Hindlimb muscle (tissue), 1 donor: ENCODE measurements at regions not wholly inside any gene's neighbourhood (a gene's known extent, or its start where the extent isn't known, plus 50 kb on each side); places are given as distances from the start of the nearest gene placed in this dataset.
"Not testable (repeated sequence)": the region's sequence is repeated elsewhere in the genome, so short reads cannot be mapped to it uniquely, and the experiment has no call there.

Source experiments
- DNase-seq: peaks from one replicate; pipeline ENCODE4 v3.0.0-alpha.2; 2013

- DNase-seq: no peak
These were observed 53.5 kb upstream of the EPB41L4A start for GRCh38 chr5:112472614-112473013.

DNA sequence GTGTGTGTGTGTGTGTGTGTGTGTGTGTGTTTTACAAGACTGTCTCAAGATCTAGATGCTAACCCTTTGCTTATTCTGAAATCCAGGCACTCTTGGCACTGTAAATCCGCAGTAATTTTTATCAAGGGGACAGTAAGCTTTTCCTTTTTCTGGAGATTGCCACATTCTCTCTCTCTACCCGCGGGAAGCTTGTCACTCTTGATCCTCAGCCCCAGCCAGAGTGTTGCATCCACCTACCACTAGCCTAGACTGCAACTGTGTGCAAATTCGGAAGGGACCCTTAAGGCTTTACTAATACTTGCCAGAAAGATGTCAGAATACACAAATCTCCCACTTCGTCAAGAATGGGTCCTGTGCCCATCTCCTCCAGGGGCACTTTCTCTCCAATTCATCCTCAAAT, 54.9 kb upstream of the EPB41L4A start:
- no peak for DNase-seq

- DNase-seq: no peak
These were observed 56.8 kb upstream of the EPB41L4A start for GRCh38 chr5:112475747-112476365.

- no peak for DNase-seq
These were observed 60.3 kb upstream of the EPB41L4A start for GRCh38 chr5:112479418-112479817.

- DNase-seq: no peak
These were observed 61.4 kb upstream of the EPB41L4A start for GRCh38 chr5:112480501-112480900.

- no peak for DNase-seq
These were observed 64.6 kb upstream of the EPB41L4A start for GRCh38 chr5:112483704-112484103.

- DNase-seq: no peak
These were observed 66.9 kb upstream of the EPB41L4A start for GRCh38 chr5:112485934-112486355.

- no peak for DNase-seq
These were observed 72.2 kb upstream of the EPB41L4A start for GRCh38 chr5:112491257-112491656.

- DNase-seq: peak; percentile 4
These were observed 73.2 kb upstream of the EPB41L4A start for GRCh38 chr5:112492291-112492690.

GRCh38 chr5:112503749-112504501, 84.8 kb upstream of the EPB41L4A start:
- DNase-seq: not testable (repeated sequence)

GRCh38 chr5:112509097-112509496, 90.0 kb upstream of the EPB41L4A start:
- not testable (repeated sequence) for DNase-seq

GRCh38 chr5:112511920-112512319, 92.8 kb upstream of the EPB41L4A start:
- DNase-seq: no peak

- no peak for DNase-seq
These were observed 93.8 kb upstream of the EPB41L4A start for GRCh38 chr5:112512901-112513300.

DNA sequence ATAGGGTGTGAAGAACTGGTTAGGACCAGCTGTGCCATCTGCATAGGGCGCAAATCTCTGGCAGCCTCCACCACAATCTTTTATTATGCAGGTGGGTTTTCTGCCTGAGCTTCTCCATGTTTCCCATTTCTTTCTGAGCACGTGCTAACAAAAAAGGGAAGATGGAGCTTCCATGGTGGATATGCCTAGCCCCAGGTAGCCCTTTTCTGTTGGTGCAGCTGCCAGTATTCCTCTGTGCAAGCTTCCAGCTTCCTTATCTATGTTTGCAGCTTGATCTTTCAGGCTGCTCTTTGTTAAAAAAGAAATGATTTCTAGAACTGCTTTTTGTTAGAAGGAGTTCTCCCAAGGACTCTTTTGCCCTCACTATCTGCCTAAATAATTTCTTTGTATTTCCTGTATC, 95.0 kb upstream of the EPB41L4A start:
- DNase-seq: no peak

GRCh38 chr5:112520474-112520873, 101.4 kb upstream of the EPB41L4A start:
- not testable (repeated sequence) for DNase-seq

- not testable (repeated sequence) for DNase-seq
These were observed 104.0 kb upstream of the EPB41L4A start for GRCh38 chr5:112522891-112523673.

GRCh38 chr5:112523674-112524263, 104.7 kb upstream of the EPB41L4A start:
- DNase-seq: not testable (repeated sequence)

DNA sequence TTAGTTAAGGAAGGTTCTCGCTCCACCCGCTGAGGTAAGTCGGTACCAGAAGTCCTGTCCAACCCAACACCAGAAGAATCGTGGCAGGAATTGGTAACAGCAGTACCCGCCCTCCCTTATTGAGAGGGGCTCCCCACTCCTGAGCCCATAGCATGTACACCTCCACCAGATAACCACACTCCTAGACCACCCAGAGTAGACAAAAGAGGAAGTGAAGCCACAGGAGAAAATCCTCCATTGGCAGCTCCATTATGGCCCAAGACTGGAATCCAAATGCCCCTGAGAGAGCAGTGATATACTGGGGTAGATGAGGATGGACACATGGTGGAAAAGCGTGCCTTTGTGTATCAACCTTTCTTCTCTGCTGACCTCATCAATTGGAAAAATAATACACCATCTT, 106.1 kb upstream of the EPB41L4A start:
- no peak for DNase-seq

DNA sequence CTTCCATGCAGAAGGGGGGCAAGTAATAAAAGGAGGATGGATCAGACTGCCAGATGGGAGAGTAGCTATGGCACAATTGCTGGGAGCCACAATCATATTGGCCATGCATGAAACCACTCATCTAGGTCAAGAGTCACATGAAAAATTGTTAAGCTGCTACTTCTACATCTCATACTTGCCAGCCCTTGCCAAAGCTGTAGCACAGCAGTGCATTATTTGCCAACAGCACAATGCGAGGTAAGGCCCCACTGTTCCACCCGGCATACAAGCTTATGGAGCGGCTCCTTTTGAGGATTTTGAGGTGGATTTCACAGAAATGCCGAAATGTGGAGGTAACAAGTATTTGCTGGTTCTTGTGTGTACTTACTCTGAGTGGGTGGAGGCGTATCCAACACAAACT, 109.9 kb upstream of the EPB41L4A start:
- no peak for DNase-seq

DNA sequence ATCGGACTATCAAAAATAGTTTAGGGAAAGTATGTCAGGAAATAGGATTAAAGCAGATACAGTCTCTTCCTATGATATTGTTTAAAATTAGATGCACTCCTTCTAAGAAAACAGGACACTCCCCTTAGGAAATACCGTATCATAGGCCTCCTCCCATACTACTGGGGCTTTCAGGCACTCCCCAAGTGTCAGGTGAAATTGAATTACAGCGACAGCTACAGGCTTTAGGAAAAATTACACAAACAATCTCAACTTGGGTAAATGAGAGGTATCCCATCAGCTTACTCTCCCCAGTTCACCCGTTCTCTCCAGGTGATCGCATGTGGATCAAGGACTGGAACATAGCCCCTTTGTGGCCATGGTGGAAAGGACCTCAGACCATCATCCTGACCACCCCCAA, 110.4 kb upstream of the EPB41L4A start:
- DNase-seq: no peak

DNA sequence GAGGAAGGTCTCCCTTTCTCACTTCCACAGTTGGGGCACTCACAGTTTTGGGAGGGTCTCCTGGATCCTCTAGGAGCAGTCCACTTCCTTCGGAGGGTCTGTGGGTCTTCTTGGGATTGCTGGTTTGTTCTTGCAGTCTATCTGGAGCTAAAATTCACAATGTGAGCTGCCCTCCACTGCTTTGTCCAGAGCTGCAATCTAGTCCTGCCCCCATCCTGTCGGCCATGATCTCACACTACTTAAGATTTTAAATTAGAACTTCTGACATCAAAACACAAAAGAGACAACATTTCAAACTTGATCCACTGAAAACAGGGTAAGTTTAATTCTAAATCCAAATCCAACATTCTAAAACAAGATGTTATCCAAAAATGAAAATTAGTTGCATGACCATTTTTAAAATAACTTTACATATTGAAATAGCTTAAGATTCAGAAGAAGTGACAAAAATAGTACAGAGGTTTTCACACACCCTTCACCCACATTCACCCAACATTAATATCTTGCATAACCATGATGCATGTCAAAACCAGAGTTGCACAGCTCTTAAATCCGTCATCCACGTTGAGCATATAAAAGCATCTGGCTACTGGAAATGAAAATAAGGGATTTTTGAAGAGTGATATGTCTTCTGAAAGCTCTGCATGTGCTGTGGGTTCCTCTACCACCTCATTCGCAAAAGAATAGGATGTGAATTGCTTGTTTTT, 113.7 kb upstream of the EPB41L4A start:
- DNase-seq: no peak

GRCh38 chr5:112533362-112533761, 114.3 kb upstream of the EPB41L4A start:
- DNase-seq: no peak
